H1 (cell line): ENCODE measurements at regions not wholly inside any gene's neighbourhood (a gene's known extent, or its start where the extent isn't known, plus 50 kb on each side); places are given as distances from the start of the nearest gene placed in this dataset.

Experiments
- CHD7 ChIP-seq: fragments of 300-600 bp; sonication (generic); IDR thresholded peaks from 2 replicates; pipeline ENCODE4 v1.7.1; 2012; ENCODE audit warnings: low read length, moderate library complexity, mild to moderate bottlenecking, inconsistent platforms; ENCODE audit not compliant: insufficient replicate concordance
- CREB1 ChIP-seq: IDR thresholded peaks from 2 replicates; pipeline ENCODE4 v1.6.1; 2012; ENCODE audit warnings: inconsistent platforms
- FOSL1 ChIP-seq: IDR thresholded peaks from 2 replicates; pipeline ENCODE4 v1.6.1; 2011; ENCODE audit warnings: mild to moderate bottlenecking, low read depth, low read length, moderate library complexity; ENCODE audit not compliant: insufficient read depth
- GABPA ChIP-seq: IDR thresholded peaks from 2 replicates; pipeline ENCODE4 v1.6.1; 2011; ENCODE audit warnings: mild to moderate bottlenecking, low read length, moderate library complexity, borderline replicate concordance; ENCODE audit not compliant: insufficient read depth
- KDM1A ChIP-seq: fragments of 200-600, 300-600 bp; sonication (generic); IDR thresholded peaks from 2 replicates; pipeline ENCODE4 v1.7.1; 2016; ENCODE audit warnings: mild to moderate bottlenecking, low read length, borderline replicate concordance
- RFX5 ChIP-seq: IDR thresholded peaks from 2 replicates; pipeline ENCODE4 v1.6.1; 2011; ENCODE audit warnings: low read depth, low read length, improper control_type of control experiment, borderline replicate concordance
- SIN3A ChIP-seq, 2 experiments: IDR thresholded peaks in 1 of 2; conservative IDR thresholded peaks in 1 of 2; 2 replicates each; pipeline ENCODE4 v1.6.1; 2011 to 2012; ENCODE audit warnings: low read length in 2 of 2, improper control_type of control experiment in 1 of 2, low read depth in 1 of 2, mild to moderate bottlenecking in 1 of 2
- TF ChIP-seq, protein P1 (sequence below): IDR thresholded peaks from 2 replicates; pipeline ENCODE4 v1.6.1; 2012; ENCODE audit warnings: low read length, inconsistent platforms

GRCh38 chr1:4527819-4528218 lies 126.6 kb upstream of the AJAP1 start (continued):
- TF ChIP-seq CHD7 (no peak), SIN3A (conservative IDR thresholded peaks at IDR 0.05 in 1 of 2, IDR thresholded peaks at IDR 0.05 in 1 of 2; ENCODE audit: low read depth in 1 of 2, low read length in 2 of 2) (no peak), FOSL1 (no peak), CREB1 (no peak), RFX5 (no peak), GABPA (no peak), KDM1A (no peak)
- TF ChIP-seq, protein P1, sequence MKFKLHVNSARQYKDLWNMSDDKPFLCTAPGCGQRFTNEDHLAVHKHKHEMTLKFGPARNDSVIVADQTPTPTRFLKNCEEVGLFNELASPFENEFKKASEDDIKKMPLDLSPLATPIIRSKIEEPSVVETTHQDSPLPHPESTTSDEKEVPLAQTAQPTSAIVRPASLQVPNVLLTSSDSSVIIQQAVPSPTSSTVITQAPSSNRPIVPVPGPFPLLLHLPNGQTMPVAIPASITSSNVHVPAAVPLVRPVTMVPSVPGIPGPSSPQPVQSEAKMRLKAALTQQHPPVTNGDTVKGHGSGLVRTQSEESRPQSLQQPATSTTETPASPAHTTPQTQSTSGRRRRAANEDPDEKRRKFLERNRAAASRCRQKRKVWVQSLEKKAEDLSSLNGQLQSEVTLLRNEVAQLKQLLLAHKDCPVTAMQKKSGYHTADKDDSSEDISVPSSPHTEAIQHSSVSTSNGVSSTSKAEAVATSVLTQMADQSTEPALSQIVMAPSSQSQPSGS, result no peak
- TF ChIP-seq, all 59 proteins: peak for 0
